PC-9 (cell line): ENCODE measurements at regions not wholly inside any gene's neighbourhood (a gene's known extent, or its start where the extent isn't known, plus 50 kb on each side); places are given as distances from the start of the nearest gene placed in this dataset.

ENCODE experiments used
- BruUV-seq: library from RNA; stranded (reverse); fragments of 400-500 nt; replicated peaks from 2 replicates; lab custom pipeline; 2021; lab: Mats Ljungman, UMichigan
- CTCF ChIA-PET: fragments of 300-600 bp; sonication (Branson Sonifier 250); formaldehyde crosslinking; loops from one replicate; lab custom pipeline; 2022; ENCODE audit warnings: antibody characterized with exemption; lab: Charles Lee
- POLR2A ChIA-PET: fragments of 300-600 bp; sonication (Branson Sonifier 250); formaldehyde crosslinking; loops from one replicate; lab custom pipeline; 2022; ENCODE audit warnings: antibody characterized with exemption; ENCODE audit not compliant: unreplicated experiment; lab: Charles Lee
- DNase-seq, 2 experiments: peaks; one replicate each; pipeline versions ENCODE4 v3.0.0 to v3.0.0-alpha.2; 2015 to 2022; ENCODE audit warnings: mixed read lengths in 1 of 2
- H2AFZ ChIP-seq: fragments of 200-600 bp; sonication (generic); 2 replicates; pipeline ENCODE4 v1.8.1; 2017; ENCODE audit warnings: antibody characterized with exemption
- H3F3A ChIP-seq: fragments of 200-600 bp; sonication (generic); 2 replicates; pipeline ENCODE4 v1.8.1; 2017; ENCODE audit warnings: antibody characterized with exemption, mild to moderate bottlenecking, low read depth; ENCODE audit not compliant: insufficient read depth
- H3K27ac ChIP-seq: fragments of 200-600 bp; sonication (generic); 2 replicates; pipeline ENCODE4 v1.6.1; 2016; ENCODE audit warnings: mixed run types
- H3K27me3 ChIP-seq: fragments of 200-600 bp; sonication (generic); 2 replicates; pipeline ENCODE4 v1.6.1; 2016; ENCODE audit warnings: low read depth, mixed run types; ENCODE audit not compliant: insufficient read depth
- H3K36me3 ChIP-seq: fragments of 200-600 bp; sonication (generic); 2 replicates; pipeline ENCODE4 v1.6.1; 2016; ENCODE audit warnings: low read depth, mixed run types
- H3K4me1 ChIP-seq: fragments of 200-600 bp; sonication (generic); replicated peaks from 2 replicates; pipeline ENCODE4 v1.6.1; 2016; ENCODE audit warnings: mixed run types; ENCODE audit not compliant: insufficient read depth
- H3K4me2 ChIP-seq: fragments of 200-600 bp; sonication (generic); 2 replicates; pipeline ENCODE4 v1.6.1; 2017; ENCODE audit warnings: mixed run types
- H3K4me3 ChIP-seq: fragments of 200-600 bp; sonication (generic); 2 replicates; pipeline ENCODE4 v1.6.1; 2016; ENCODE audit warnings: mixed run types
- H3K79me2 ChIP-seq: fragments of 200-600 bp; sonication (generic); 2 replicates; pipeline ENCODE4 v1.6.1; 2017; ENCODE audit warnings: low read depth, mixed run types
- H3K9me2 ChIP-seq: fragments of 200-600 bp; sonication (generic); 2 replicates; pipeline ENCODE4 v1.8.1; 2017; ENCODE audit warnings: mild to moderate bottlenecking; ENCODE audit not compliant: insufficient read depth
- H3K9me3 ChIP-seq: fragments of 200-600 bp; sonication (generic); 2 replicates; pipeline ENCODE4 v1.8.1; 2016; ENCODE audit warnings: low read depth; ENCODE audit not compliant: insufficient read depth
- H4K20me1 ChIP-seq: fragments of 200-600 bp; sonication (generic); 2 replicates; pipeline ENCODE4 v1.8.1; 2017; ENCODE audit not compliant: insufficient read depth
- CTCF ChIP-seq: fragments of 200-600 bp; sonication (generic); conservative IDR thresholded peaks from 2 replicates; pipeline ENCODE4 v1.6.1; 2017; ENCODE audit warnings: mixed run types, antibody characterized with exemption, mild to moderate bottlenecking, moderate library complexity
- EZH2 ChIP-seq: fragments of 200-600 bp; sonication (generic); IDR thresholded peaks from 2 replicates; pipeline ENCODE4 v1.8.0; 2017; ENCODE audit warnings: antibody characterized with exemption, low read depth
- intact Hi-C: fragments of 100-400 bp; cut with micrococcal nuclease; formaldehyde crosslinking; loops from one replicate; pipeline ENCODE4 v1.10.0; 2022; ENCODE audit not compliant: unreplicated experiment

GRCh38 chr3:53974324-53974723 lies 82.7 kb upstream of the SELENOK start:
- BruUV-seq, result no TSS peak
- H3K36me3 ChIP-seq, result no peaks in the 10 kb centered on the region
- ChIA-PET POLR2A (no interaction called here), CTCF (no interaction called here)
- no peaks in the 10 kb centered on the region for H3K9me2 ChIP-seq
- TF ChIP-seq EZH2, result no peak
- TF ChIP-seq CTCF, result no peak
- no peaks in the 10 kb centered on the region for H4K20me1 ChIP-seq
- H3K4me3 ChIP-seq, result no peak overlapping the region
- H2AFZ ChIP-seq, result no peak overlapping the region
- no peaks in the 10 kb centered on the region for H3F3A ChIP-seq
- H3K27me3 ChIP-seq, result peaks cover 3% of the 10 kb centered on the region; the same call in 1 of the 2 replicates
- intact Hi-C loops, result no loop called here
- no peak overlapping the region for H3K4me2 ChIP-seq
- H3K27ac ChIP-seq, result no peak overlapping the region
- no peaks in the 10 kb centered on the region for H3K4me1 ChIP-seq
- DNase-seq, result no peak
- H3K79me2 ChIP-seq, result no peaks in the 10 kb centered on the region
- H3K9me3 ChIP-seq, result no peaks in the 10 kb centered on the region

GRCh38 chr3:53973905-53974304 lies 82.2 kb upstream of the SELENOK start:
- no peaks in the 10 kb centered on the region for H3K4me1 ChIP-seq
- H3K9me3 ChIP-seq, result no peaks in the 10 kb centered on the region
- no peaks in the 10 kb centered on the region for H3K9me2 ChIP-seq
- H3K36me3 ChIP-seq, result no peaks in the 10 kb centered on the region
- BruUV-seq, result no TSS peak
- H4K20me1 ChIP-seq, result no peaks in the 10 kb centered on the region
- ChIA-PET POLR2A (no interaction called here), CTCF (no interaction called here)
- H3K4me2 ChIP-seq, result no peak overlapping the region
- no peak overlapping the region for H2AFZ ChIP-seq
- DNase-seq, result no peak
- peaks cover 3% of the 10 kb centered on the region; the same call in 1 of the 2 replicates for H3K27me3 ChIP-seq
- no peaks in the 10 kb centered on the region for H3K79me2 ChIP-seq
- TF ChIP-seq CTCF (no peak), EZH2 (no peak)
- no peak overlapping the region for H3K27ac ChIP-seq
- H3K4me3 ChIP-seq, result no peak overlapping the region
- H3F3A ChIP-seq, result no peaks in the 10 kb centered on the region
- intact Hi-C loops, result no loop called here

GRCh38 chr3:53970661-53971060 lies 79.0 kb upstream of the SELENOK start:
- H3F3A ChIP-seq, result no peaks in the 10 kb centered on the region
- H3K27ac ChIP-seq, result no peak overlapping the region
- no peaks in the 10 kb centered on the region for H3K9me3 ChIP-seq
- DNase-seq, result no peak
- no peaks in the 10 kb centered on the region for H3K79me2 ChIP-seq
- no peaks in the 10 kb centered on the region for H4K20me1 ChIP-seq
- H3K9me2 ChIP-seq, result no peaks in the 10 kb centered on the region
- H3K4me1 ChIP-seq, result no peaks in the 10 kb centered on the region
- H2AFZ ChIP-seq, result no peak overlapping the region
- no peak overlapping the region for H3K4me2 ChIP-seq
- ChIA-PET CTCF (no interaction called here), POLR2A (no interaction called here)
- H3K4me3 ChIP-seq, result no peak overlapping the region
- H3K36me3 ChIP-seq, result no peaks in the 10 kb centered on the region
- intact Hi-C loops, result no loop called here
- TF ChIP-seq CTCF, result no peak
- TF ChIP-seq EZH2, result no peak
- BruUV-seq, result no TSS peak
- H3K27me3 ChIP-seq, result no peaks in the 10 kb centered on the region; the same call in 1 of the 2 replicates
